PC-3 (cell line): ENCODE measurements at regions not wholly inside any gene's neighbourhood (a gene's known extent, or its start where the extent isn't known, plus 50 kb on each side); places are given as distances from the start of the nearest gene placed in this dataset.

Source experiments
- ATAC-seq: fragments of 200-7000 bp; cut with Tn5 transposase; 2 replicates; pipeline ENCODE4 v1.9.1; 2020; ENCODE audit warnings: mild to moderate bottlenecking, moderate library complexity
- BruUV-seq: library from RNA; stranded (reverse); fragments of 400-500 nt; replicated peaks from 2 replicates; lab custom pipeline; 2021; lab: Mats Ljungman, UMichigan
- CTCF ChIA-PET: fragments of 300-600 bp; sonication (Branson Sonifier 250); formaldehyde crosslinking; loops from one replicate; lab custom pipeline; 2022; ENCODE audit warnings: antibody characterized with exemption; lab: Charles Lee
- POLR2A ChIA-PET: fragments of 300-600 bp; sonication (Branson Sonifier 250); formaldehyde crosslinking; loops from one replicate; lab custom pipeline; 2022; ENCODE audit warnings: antibody characterized with exemption; ENCODE audit not compliant: unreplicated experiment; lab: Charles Lee
- DNase-seq: peaks from one replicate; pipeline ENCODE4 v3.0.0-alpha.2; 2015
- H2AFZ ChIP-seq: fragments of 300-600 bp; sonication (generic); 2 replicates; pipeline ENCODE4 v1.6.0; 2016; ENCODE audit warnings: antibody characterized with exemption, low read length
- H3F3A ChIP-seq: fragments of 300-600 bp; sonication (generic); one replicate; pipeline ENCODE4 v1.6.0; 2017; ENCODE audit warnings: antibody characterized with exemption, low read length, control low read depth, mild to moderate bottlenecking; ENCODE audit not compliant: unreplicated experiment
- H3K27ac ChIP-seq: fragments of 300-600 bp; sonication (generic); 2 replicates; pipeline ENCODE4 v1.5.1; 2016; ENCODE audit warnings: mild to moderate bottlenecking, low read length
- H3K27me3 ChIP-seq: fragments of 300-600 bp; sonication (generic); 2 replicates; pipeline ENCODE4 v1.6.1; 2016; ENCODE audit warnings: low read length, mixed read lengths
- H3K36me3 ChIP-seq: fragments of 300-600 bp; sonication (generic); 2 replicates; pipeline ENCODE4 v1.6.1; 2016; ENCODE audit warnings: low read depth, mixed run types, low read length, mixed read lengths
- H3K4me1 ChIP-seq: fragments of 300-600 bp; sonication (generic); 2 replicates; pipeline ENCODE4 v1.5.1; 2016; ENCODE audit warnings: low read length; ENCODE audit not compliant: insufficient read depth
- H3K4me2 ChIP-seq: fragments of 300-600 bp; sonication (generic); 2 replicates; pipeline ENCODE4 v1.6.0; 2016; ENCODE audit warnings: low read length
- H3K4me3 ChIP-seq: fragments of 300-600 bp; sonication (generic); 2 replicates; pipeline ENCODE4 v1.5.1; 2016; ENCODE audit warnings: mild to moderate bottlenecking, low read length, mixed read lengths
- H3K79me2 ChIP-seq: fragments of 300-600 bp; sonication (generic); 2 replicates; pipeline ENCODE4 v1.6.1; 2017; ENCODE audit warnings: low read length, mixed read lengths
- H3K9ac ChIP-seq: fragments of 300-600 bp; sonication (generic); 2 replicates; pipeline ENCODE4 v1.6.0; 2016; ENCODE audit warnings: mild to moderate bottlenecking, low read length
- H3K9me2 ChIP-seq: fragments of 300-600 bp; sonication (generic); replicated peaks from 2 replicates; pipeline ENCODE4 v1.6.1; 2016; ENCODE audit warnings: mixed run types, low read length, mixed read lengths
- H3K9me3 ChIP-seq: fragments of 300-600 bp; sonication (generic); 2 replicates; pipeline ENCODE4 v1.6.1; 2016; ENCODE audit warnings: low read length, mixed read lengths
- H4K20me1 ChIP-seq: fragments of 300-600 bp; sonication (generic); 2 replicates; pipeline ENCODE4 v1.6.1; 2016; ENCODE audit warnings: low read length, mixed read lengths
- EZH2 ChIP-seq: fragments of 300-600 bp; sonication (generic); IDR thresholded peaks from one replicate; pipeline ENCODE4 v1.6.1; 2017; ENCODE audit warnings: antibody characterized with exemption, mild to moderate bottlenecking, low read length; ENCODE audit not compliant: unreplicated experiment
- EZH2phosphoT487 ChIP-seq: fragments of 300-600 bp; sonication (generic); IDR thresholded peaks from 2 replicates; pipeline ENCODE4 v1.6.1; 2018; ENCODE audit warnings: mild to moderate bottlenecking, antibody characterized with exemption, low read length, borderline replicate concordance
- intact Hi-C: fragments of 100-400 bp; cut with micrococcal nuclease; formaldehyde crosslinking; loops from 2 replicates; pipeline ENCODE4 v1.9.0; 2023
- TF ChIP-seq, protein P1 (sequence below): fragments of 300-600 bp; sonication (generic); conservative IDR thresholded peaks from 2 replicates; pipeline ENCODE4 v1.5.1; 2017; ENCODE audit warnings: antibody characterized with exemption, low read depth, mild to moderate bottlenecking, low read length

DNA sequence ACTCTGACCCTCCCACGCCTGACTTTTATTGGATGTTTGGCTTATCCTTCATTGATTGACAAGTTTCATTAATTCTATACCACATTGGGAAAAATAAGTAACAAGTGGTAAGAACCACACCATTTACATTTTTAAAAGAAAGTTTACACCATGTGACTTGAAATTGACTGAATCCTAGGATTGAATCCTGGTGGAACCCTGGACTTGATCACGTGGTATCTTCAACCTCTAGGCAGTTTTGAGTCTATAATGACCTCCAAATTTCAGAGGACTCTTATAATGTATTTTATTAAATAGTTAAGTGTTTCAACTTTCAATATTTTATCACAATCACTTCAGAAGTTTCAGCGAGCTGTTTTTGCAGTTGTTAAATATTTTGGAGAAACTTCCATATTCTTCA is 172.0 kb downstream of the SLC6A15 start:
- Histone ChIP-seq H3K9me2 (no peaks in the 10 kb centered on the region), H3K9me3 (no peaks in the 10 kb centered on the region), H3K4me2 (no peak overlapping the region), H3K27ac (no peak overlapping the region), H2AFZ (no peak overlapping the region), H3F3A (no peaks in the 10 kb centered on the region), H3K9ac (no peak overlapping the region), H3K27me3 (no peaks in the 10 kb centered on the region), H4K20me1 (no peaks in the 10 kb centered on the region), H3K4me3 (no peak overlapping the region), H3K36me3 (no peaks in the 10 kb centered on the region), H3K4me1 (0 out of 2 replicates have a peak, but pooled peaks cover 5% of the 10 kb centered on the region), H3K79me2 (no peaks in the 10 kb centered on the region)
- no peak for ATAC-seq
- DNase-seq: no peak
- intact Hi-C loops: no loop called here
- TF ChIP-seq, protein P1, sequence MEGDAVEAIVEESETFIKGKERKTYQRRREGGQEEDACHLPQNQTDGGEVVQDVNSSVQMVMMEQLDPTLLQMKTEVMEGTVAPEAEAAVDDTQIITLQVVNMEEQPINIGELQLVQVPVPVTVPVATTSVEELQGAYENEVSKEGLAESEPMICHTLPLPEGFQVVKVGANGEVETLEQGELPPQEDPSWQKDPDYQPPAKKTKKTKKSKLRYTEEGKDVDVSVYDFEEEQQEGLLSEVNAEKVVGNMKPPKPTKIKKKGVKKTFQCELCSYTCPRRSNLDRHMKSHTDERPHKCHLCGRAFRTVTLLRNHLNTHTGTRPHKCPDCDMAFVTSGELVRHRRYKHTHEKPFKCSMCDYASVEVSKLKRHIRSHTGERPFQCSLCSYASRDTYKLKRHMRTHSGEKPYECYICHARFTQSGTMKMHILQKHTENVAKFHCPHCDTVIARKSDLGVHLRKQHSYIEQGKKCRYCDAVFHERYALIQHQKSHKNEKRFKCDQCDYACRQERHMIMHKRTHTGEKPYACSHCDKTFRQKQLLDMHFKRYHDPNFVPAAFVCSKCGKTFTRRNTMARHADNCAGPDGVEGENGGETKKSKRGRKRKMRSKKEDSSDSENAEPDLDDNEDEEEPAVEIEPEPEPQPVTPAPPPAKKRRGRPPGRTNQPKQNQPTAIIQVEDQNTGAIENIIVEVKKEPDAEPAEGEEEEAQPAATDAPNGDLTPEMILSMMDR: no peak
- TF ChIP-seq EZH2phosphoT487: no peak
- no peak for TF ChIP-seq EZH2
- POLR2A ChIA-PET: interaction anchor here (0.6 kb wide), 1 partner anchor 40 kb away, joined by 5 read pairs; no protein-coding TSS in a partner anchor
- BruUV-seq: no TSS peak
- CTCF ChIA-PET: no interaction called here

DNA sequence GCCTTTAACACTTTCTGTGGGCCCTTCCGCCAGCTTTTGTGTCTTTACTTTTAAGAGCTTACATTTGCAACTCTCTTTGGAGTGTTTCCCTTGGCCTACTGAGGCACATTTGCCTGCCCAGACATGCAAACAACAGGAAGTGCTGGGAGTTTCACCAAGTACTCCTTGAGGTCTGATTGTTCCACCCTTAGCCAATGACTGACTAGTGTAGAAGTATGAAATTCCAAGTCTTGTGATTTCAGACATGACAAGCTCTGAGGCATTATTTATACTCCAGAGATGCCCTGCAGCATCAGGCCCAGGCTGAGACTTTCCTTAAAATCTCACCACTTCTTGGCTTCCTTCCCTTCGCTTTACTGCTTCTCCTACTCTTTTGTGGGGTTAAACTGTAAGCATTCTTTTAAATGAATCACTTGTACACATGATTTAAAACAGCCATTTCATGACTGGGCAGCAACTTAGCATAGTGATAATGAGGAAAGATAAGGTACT is 174.1 kb downstream of the SLC6A15 start:
- ATAC-seq: peak; percentile 49; the same call in 1 of the 2 replicates
- Histone ChIP-seq H3K4me1 (0 out of 2 replicates have a peak, but pooled peaks cover 5% of the 10 kb centered on the region), H3K9me2 (no peaks in the 10 kb centered on the region), H3K4me3 (no peak overlapping the region), H3K36me3 (no peaks in the 10 kb centered on the region), H3K4me2 (no peak overlapping the region), H2AFZ (peak overlapping the region; percentile 2; the same call in 1 of the 2 replicates), H3K27ac (peak overlapping the region; percentile 16; the same call in 1 of the 2 replicates), H3F3A (no peaks in the 10 kb centered on the region), H3K27me3 (no peaks in the 10 kb centered on the region), H3K9me3 (no peaks in the 10 kb centered on the region), H3K9ac (no peak overlapping the region), H3K79me2 (no peaks in the 10 kb centered on the region), H4K20me1 (no peaks in the 10 kb centered on the region)
- POLR2A ChIA-PET: no interaction called here
- intact Hi-C loops: no loop called here
- TF ChIP-seq EZH2phosphoT487 (no peak), EZH2 (no peak)
- TF ChIP-seq, protein P1: no peak
- peak; percentile 66 for DNase-seq
- CTCF ChIA-PET: no interaction called here
- BruUV-seq: no TSS peak

DNA sequence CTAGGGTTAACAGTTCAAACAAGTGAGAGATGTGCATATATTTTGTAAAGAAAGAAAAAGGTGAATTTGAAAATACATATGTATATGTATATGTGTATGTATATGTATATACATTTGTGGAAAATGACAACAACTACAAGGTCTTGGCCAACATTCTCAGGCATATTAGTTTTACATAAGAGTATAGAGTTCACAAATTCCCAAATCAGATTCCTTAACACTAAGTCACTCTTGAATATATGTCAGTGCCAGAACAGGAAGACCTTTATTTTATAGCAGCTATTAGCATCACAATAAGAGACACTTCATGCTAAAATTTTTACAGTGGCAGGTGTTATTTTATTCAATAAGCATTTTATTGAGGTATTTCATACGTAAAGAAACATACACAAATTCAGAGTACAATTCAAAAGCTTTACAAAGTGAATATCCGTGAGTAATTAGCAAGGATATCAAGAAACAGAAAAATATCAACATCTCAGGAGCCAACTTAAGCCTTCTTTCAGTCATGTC is 179.7 kb downstream of the SLC6A15 start:
- intact Hi-C loops: no loop called here
- H3K9me3 ChIP-seq: no peaks in the 10 kb centered on the region
- TF ChIP-seq EZH2 (no peak), EZH2phosphoT487 (no peak)
- TF ChIP-seq, protein P1: no peak
- 0 out of 2 replicates have a peak, but pooled peaks cover 6% of the 10 kb centered on the region for H3K4me1 ChIP-seq
- no peak overlapping the region for H2AFZ ChIP-seq
- ATAC-seq (peak; percentile 27; the same call in 1 of the 2 replicates), DNase-seq (peak; percentile 32)
- no peaks in the 10 kb centered on the region for H3K79me2 ChIP-seq
- ChIA-PET CTCF (no interaction called here), POLR2A (no interaction called here)
- no peak overlapping the region for H3K27ac ChIP-seq
- no peaks in the 10 kb centered on the region for H3K27me3 ChIP-seq
- no TSS peak for BruUV-seq
- H3F3A ChIP-seq: no peaks in the 10 kb centered on the region
- no peaks in the 10 kb centered on the region for H4K20me1 ChIP-seq
- no peaks in the 10 kb centered on the region for H3K36me3 ChIP-seq
- no peak overlapping the region for H3K4me2 ChIP-seq
- H3K9me2 ChIP-seq: no peaks in the 10 kb centered on the region
- H3K4me3 ChIP-seq: no peak overlapping the region
- H3K9ac ChIP-seq: no peak overlapping the region
